ENCODE measurements at regions not wholly inside any gene's neighbourhood (a gene's known extent, or its start where the extent isn't known, plus 50 kb on each side); places are given as distances from the start of the nearest gene placed in this dataset.

DNA sequence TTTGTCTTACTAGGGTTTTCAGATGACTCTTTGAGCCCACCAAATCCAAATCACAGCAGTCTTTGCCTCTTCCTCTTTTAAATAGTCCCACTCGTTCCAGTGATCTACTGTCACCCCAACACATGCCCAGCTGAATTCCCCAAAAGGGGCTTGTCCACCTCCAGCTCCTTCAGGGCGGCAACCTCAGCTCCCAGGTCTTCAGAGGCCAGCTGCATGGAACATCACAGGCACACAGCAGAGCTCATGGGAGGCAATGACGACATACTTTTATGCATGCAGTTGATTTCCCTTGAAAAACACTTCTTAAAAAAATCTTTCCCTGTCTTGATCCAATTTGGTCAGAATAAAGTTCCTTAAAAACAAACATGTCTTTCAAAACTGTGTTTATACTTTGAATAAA, 244.3 kb upstream of the NR2F2 start:
- no peaks in the 10 kb centered on the region for H3K9me3 ChIP-seq (replicated peaks; ENCODE audit: low read length)
- H3K4me1 ChIP-seq (ENCODE audit: control insufficient read depth, insufficient read depth, low read length), result no peaks in the 10 kb centered on the region
- H3K9ac ChIP-seq (ENCODE audit: low read depth, low read length), result no peak overlapping the region
- no peaks in the 10 kb centered on the region for H3K27me3 ChIP-seq (ENCODE audit: control insufficient read depth, insufficient read depth, low read length)
- H3K36me3 ChIP-seq (ENCODE audit: insufficient read depth, low read length), result no peaks in the 10 kb centered on the region
- H3K4me2 ChIP-seq (ENCODE audit: low read length), result no peak overlapping the region
- H3K4me3 ChIP-seq (ENCODE audit: low read length), result no peak overlapping the region

DNA sequence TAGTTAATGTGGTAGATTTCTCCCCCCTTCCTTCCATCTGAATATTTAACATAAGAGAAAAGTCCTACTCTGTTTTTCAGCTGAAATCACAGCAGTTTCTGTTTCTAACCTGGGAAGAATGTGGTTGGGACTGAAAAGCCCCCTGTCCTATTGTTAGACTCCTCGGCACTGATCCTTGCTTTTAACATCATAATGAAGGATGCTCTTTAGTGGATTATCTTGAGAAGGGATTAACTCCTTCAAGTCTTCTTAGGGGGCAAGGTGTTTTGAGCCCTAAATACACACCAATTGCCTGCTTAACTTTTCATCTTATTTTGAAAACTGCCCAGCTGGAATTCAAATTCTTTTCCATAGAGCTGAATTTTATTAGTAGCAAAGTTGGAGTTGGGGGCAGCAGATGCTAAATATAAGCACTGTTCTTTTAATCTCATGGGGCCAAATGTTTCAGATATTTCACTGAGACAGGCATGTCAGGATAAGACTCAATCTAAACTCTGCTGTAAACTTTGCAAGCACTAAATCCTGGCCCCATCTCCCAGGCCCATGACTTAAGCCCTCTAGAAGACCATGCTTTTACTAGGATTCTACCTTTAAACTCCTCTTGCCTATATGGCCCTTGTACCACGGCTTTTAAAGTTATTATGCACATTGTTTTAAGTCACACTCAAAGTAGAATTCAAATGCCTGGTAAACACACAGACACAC, 243.2 kb upstream of the NR2F2 start:
- Histone ChIP-seq H3K36me3 (ENCODE audit: insufficient read depth, low read length) (no peaks in the 10 kb centered on the region), H3K4me1 (ENCODE audit: control insufficient read depth, insufficient read depth, low read length) (no peaks in the 10 kb centered on the region), H3K9ac (ENCODE audit: low read depth, low read length) (no peak overlapping the region), H3K4me2 (ENCODE audit: low read length) (no peak overlapping the region), H3K4me3 (ENCODE audit: low read length) (no peak overlapping the region), H3K9me3 (replicated peaks; ENCODE audit: low read length) (no peaks in the 10 kb centered on the region), H3K27me3 (ENCODE audit: control insufficient read depth, insufficient read depth, low read length) (no peaks in the 10 kb centered on the region)

DNA sequence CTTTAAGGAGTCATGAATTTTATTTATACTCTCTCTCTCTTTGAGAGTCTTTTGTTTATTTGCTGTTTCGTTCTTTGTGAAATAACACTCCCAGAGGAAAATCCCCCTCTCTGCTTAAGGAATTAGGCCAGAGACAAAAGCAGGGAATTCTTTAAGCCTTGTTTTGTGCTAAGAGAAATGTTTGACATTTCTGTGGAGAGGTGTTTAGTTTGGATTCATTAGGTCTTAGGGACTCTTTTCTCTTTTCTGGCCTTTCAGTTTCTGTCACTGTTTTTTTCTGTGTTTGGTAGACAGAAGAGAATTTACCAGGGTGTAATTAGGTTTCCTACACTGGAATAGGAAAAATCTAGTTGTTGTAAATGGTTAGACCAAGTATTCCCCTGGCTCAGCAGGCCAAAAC, 241.8 kb upstream of the NR2F2 start:
- Histone ChIP-seq H3K36me3 (ENCODE audit: insufficient read depth, low read length) (no peaks in the 10 kb centered on the region), H3K27me3 (ENCODE audit: control insufficient read depth, insufficient read depth, low read length) (no peaks in the 10 kb centered on the region), H3K4me2 (ENCODE audit: low read length) (no peak overlapping the region), H3K9ac (ENCODE audit: low read depth, low read length) (no peak overlapping the region), H3K4me1 (ENCODE audit: control insufficient read depth, insufficient read depth, low read length) (no peaks in the 10 kb centered on the region), H3K9me3 (replicated peaks; ENCODE audit: low read length) (no peaks in the 10 kb centered on the region), H3K4me3 (ENCODE audit: low read length) (no peak overlapping the region)

DNA sequence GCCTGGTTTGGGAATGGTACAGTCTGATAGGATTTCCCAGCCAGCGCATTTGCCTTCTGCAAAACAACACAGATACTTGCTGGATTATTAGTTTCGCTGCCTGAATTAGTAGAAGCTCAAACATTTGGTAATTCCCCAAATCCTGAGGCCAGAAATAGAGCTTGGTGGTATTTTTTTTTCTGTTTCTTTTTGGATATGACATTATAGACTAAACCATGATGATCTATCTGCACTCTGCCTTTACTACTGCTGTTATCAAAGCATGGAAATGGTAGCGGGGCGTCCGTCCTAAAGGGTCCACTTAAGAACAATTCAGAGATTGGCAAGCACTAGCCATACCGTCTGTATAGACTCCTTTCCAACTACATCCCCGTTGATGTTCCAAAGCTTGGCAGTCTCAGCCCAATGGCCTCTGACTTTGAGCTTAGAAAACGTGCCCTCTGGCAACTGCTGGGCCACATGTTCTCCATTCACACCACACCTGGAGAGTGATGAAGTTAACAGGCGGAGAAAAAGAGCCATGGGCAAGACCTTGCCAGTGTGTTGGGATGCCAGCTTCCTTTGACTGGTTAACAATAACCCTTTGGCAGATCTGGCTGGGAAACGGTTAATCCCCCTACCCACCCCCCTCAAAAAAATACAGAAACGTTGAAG, 241.0 kb upstream of the NR2F2 start:
- Histone ChIP-seq H3K27me3 (ENCODE audit: control insufficient read depth, insufficient read depth, low read length) (no peaks in the 10 kb centered on the region), H3K4me1 (ENCODE audit: control insufficient read depth, insufficient read depth, low read length) (no peaks in the 10 kb centered on the region), H3K9me3 (replicated peaks; ENCODE audit: low read length) (no peaks in the 10 kb centered on the region), H3K4me3 (ENCODE audit: low read length) (no peak overlapping the region), H3K36me3 (ENCODE audit: insufficient read depth, low read length) (no peaks in the 10 kb centered on the region), H3K9ac (ENCODE audit: low read depth, low read length) (no peak overlapping the region), H3K4me2 (ENCODE audit: low read length) (no peak overlapping the region)

DNA sequence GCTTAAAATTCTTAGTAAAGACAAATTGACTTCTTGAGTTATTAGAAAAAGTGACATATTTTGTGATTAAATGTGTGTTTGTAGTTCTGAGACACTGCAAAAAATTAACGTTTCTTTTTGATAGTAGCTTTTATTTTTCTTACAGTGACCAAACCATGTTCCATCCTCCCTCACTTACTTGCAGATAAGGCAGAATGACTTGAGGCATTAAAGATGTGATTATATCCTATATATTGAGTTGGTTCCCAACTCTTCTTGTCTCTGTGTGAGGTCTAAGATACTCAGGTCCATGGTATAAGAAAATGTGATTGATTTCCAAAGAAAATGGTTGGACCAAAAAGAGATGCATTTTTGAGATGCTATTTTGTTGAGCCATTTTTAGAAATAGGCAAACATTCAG, 238.3 kb upstream of the NR2F2 start:
- Histone ChIP-seq H3K9ac (ENCODE audit: low read depth, low read length) (no peak overlapping the region), H3K4me3 (ENCODE audit: low read length) (no peak overlapping the region), H3K4me1 (ENCODE audit: control insufficient read depth, insufficient read depth, low read length) (no peaks in the 10 kb centered on the region), H3K4me2 (ENCODE audit: low read length) (no peak overlapping the region), H3K27me3 (ENCODE audit: control insufficient read depth, insufficient read depth, low read length) (no peaks in the 10 kb centered on the region), H3K9me3 (replicated peaks; ENCODE audit: low read length) (no peaks in the 10 kb centered on the region), H3K36me3 (ENCODE audit: insufficient read depth, low read length) (no peaks in the 10 kb centered on the region)

DNA sequence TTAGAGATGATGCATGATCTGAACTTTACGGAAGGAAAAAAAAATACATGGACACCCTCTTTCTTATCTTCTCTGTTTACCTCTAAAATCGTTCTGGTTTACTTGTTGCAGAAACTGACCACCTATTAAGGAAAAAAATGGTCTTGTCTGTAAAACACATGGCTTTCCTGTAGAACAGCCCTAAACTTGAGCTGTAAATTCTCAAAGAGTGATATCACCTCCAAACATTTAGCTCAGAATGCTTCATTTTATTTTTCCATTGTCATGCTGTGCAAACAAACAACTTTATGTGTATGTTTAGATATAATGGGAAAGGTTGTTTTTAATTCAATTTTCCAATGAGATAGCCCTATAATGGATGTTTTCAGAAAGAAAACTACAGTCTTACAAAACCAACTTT, 237.4 kb upstream of the NR2F2 start:
- H3K9ac ChIP-seq (ENCODE audit: low read depth, low read length), result no peak overlapping the region
- H3K4me2 ChIP-seq (ENCODE audit: low read length), result no peak overlapping the region
- no peak overlapping the region for H3K4me3 ChIP-seq (ENCODE audit: low read length)
- H3K4me1 ChIP-seq (ENCODE audit: control insufficient read depth, insufficient read depth, low read length), result no peaks in the 10 kb centered on the region
- H3K9me3 ChIP-seq (replicated peaks; ENCODE audit: low read length), result no peaks in the 10 kb centered on the region
- H3K36me3 ChIP-seq (ENCODE audit: insufficient read depth, low read length), result no peaks in the 10 kb centered on the region
- no peaks in the 10 kb centered on the region for H3K27me3 ChIP-seq (ENCODE audit: control insufficient read depth, insufficient read depth, low read length)

DNA sequence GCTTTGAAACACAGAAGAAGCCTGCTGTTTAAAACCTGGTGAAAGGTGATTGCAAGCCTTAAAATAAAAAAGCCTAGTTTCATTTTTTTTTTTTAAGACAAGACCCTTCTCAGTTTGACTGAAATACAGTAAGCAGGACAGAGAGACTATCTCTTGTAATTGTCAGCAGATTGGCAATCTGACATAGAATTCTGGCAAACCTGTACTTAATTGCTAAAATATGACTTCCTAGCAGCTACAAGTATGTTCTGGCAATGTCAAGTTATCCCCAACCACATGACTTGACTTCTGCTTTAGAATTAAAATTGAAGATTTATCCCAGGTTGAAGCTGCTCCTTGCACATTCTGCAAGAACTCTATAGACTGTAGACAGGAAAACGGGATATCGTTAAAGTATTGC, 232.8 kb upstream of the NR2F2 start:
- no peak overlapping the region for H3K4me3 ChIP-seq (ENCODE audit: low read length)
- no peaks in the 10 kb centered on the region for H3K4me1 ChIP-seq (ENCODE audit: control insufficient read depth, insufficient read depth, low read length)
- no peak overlapping the region for H3K4me2 ChIP-seq (ENCODE audit: low read length)
- no peak overlapping the region for H3K9ac ChIP-seq (ENCODE audit: low read depth, low read length)
- no peaks in the 10 kb centered on the region for H3K9me3 ChIP-seq (replicated peaks; ENCODE audit: low read length)
- H3K27me3 ChIP-seq (ENCODE audit: control insufficient read depth, insufficient read depth, low read length), result no peaks in the 10 kb centered on the region
- H3K36me3 ChIP-seq (ENCODE audit: insufficient read depth, low read length), result no peaks in the 10 kb centered on the region

DNA sequence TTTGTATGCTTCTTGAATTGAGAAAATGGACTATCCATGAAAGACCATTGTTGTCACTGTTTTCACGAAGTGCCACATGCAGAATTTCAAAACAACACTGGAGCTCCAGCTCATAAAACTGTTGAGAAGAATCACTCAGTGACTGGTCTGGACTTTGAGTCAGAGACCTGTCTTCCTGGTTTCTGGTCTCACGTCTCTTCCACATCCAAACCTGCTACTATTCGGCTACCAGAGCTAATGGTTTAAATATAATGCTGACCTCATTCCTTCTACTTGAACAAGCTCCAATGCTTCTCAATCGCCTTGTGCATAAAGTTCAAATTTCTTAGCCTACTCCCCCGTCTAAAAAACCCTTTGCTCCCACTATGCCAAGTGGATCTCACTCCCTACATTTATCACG, 227.9 kb upstream of the NR2F2 start:
- H3K27me3 ChIP-seq (ENCODE audit: control insufficient read depth, insufficient read depth, low read length), result no peaks in the 10 kb centered on the region
- no peaks in the 10 kb centered on the region for H3K4me1 ChIP-seq (ENCODE audit: control insufficient read depth, insufficient read depth, low read length)

DNA sequence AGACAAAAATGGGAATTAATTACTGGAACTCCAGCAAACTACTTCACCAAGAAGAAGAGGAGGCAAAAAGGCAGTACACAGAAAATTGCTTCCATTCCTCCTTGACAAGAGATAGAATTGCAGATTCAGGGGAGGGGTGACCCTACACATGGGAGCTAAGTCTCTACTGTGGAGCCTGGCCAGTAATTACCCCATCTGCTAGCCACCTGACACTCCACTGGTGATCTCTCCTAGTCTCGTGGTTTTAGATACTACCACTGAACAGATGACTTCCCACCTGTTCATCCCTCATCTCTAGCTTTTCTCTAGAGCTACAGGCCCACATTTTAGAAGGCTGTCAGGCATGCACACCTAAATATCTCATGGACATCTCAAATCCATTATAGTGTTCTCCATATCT, 224.3 kb upstream of the NR2F2 start:
- Histone ChIP-seq H3K4me3 (ENCODE audit: low read length) (no peak overlapping the region), H3K36me3 (ENCODE audit: insufficient read depth, low read length) (no peaks in the 10 kb centered on the region), H3K4me2 (ENCODE audit: low read length) (no peak overlapping the region), H3K9ac (ENCODE audit: low read depth, low read length) (no peak overlapping the region), H3K9me3 (replicated peaks; ENCODE audit: low read length) (no peaks in the 10 kb centered on the region), H3K4me1 (ENCODE audit: control insufficient read depth, insufficient read depth, low read length) (no peaks in the 10 kb centered on the region), H3K27me3 (ENCODE audit: control insufficient read depth, insufficient read depth, low read length) (no peaks in the 10 kb centered on the region)

More for the DNA sequence above, 227.9 kb upstream of the NR2F2 start:
- Histone ChIP-seq H3K4me2 (ENCODE audit: low read length) (no peak overlapping the region), H3K36me3 (ENCODE audit: insufficient read depth, low read length) (no peaks in the 10 kb centered on the region), H3K9me3 (replicated peaks; ENCODE audit: low read length) (no peaks in the 10 kb centered on the region), H3K9ac (ENCODE audit: low read depth, low read length) (no peak overlapping the region), H3K4me3 (ENCODE audit: low read length) (no peak overlapping the region)

DNA sequence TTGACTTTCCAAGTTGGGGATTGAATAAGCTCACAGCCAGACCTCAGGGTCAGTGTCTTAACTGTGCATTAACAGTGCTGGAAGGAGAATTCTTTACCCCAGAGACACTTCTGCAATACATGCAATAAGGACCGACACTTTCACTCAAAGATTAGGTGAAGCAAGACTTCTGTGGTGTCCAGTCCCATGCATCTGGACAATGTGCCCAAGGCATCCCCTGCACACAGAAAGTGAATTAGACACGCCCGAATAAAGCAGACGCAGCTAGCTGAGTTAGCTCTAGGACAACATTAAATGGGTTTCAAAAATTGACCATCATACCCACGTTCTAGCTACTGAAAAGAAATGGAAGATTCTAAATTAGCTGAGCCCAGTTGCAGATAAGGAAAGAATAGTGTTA, 223.9 kb upstream of the NR2F2 start:
- Histone ChIP-seq H3K27me3 (ENCODE audit: control insufficient read depth, insufficient read depth, low read length) (no peaks in the 10 kb centered on the region), H3K36me3 (ENCODE audit: insufficient read depth, low read length) (no peaks in the 10 kb centered on the region), H3K4me3 (ENCODE audit: low read length) (no peak overlapping the region), H3K4me2 (ENCODE audit: low read length) (no peak overlapping the region), H3K4me1 (ENCODE audit: control insufficient read depth, insufficient read depth, low read length) (no peaks in the 10 kb centered on the region), H3K9ac (ENCODE audit: low read depth, low read length) (no peak overlapping the region), H3K9me3 (replicated peaks; ENCODE audit: low read length) (no peaks in the 10 kb centered on the region)

DNA sequence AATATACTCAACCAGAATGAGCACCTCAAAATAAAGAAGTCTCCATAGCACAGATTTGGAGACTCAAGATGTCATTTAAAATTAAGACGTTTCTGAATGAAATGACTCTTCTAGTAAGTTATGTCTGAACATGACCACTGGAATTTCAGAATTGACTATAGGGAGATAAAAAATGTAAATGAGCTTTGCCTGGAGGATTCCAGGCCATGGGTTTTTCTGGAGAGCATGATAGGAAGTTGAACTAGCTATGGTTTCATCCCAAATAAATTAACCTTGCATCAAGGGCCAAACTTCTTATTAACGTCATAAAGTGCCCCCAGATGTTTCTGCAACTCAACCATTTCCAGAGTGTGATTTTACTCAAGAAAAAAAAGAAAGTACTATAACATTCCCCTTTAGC, 222.6 kb upstream of the NR2F2 start:
- Histone ChIP-seq H3K4me1 (ENCODE audit: control insufficient read depth, insufficient read depth, low read length) (no peaks in the 10 kb centered on the region), H3K9me3 (replicated peaks; ENCODE audit: low read length) (no peaks in the 10 kb centered on the region), H3K36me3 (ENCODE audit: insufficient read depth, low read length) (no peaks in the 10 kb centered on the region), H3K27me3 (ENCODE audit: control insufficient read depth, insufficient read depth, low read length) (no peaks in the 10 kb centered on the region), H3K4me2 (ENCODE audit: low read length) (no peak overlapping the region), H3K4me3 (ENCODE audit: low read length) (no peak overlapping the region), H3K9ac (ENCODE audit: low read depth, low read length) (no peak overlapping the region)

DNA sequence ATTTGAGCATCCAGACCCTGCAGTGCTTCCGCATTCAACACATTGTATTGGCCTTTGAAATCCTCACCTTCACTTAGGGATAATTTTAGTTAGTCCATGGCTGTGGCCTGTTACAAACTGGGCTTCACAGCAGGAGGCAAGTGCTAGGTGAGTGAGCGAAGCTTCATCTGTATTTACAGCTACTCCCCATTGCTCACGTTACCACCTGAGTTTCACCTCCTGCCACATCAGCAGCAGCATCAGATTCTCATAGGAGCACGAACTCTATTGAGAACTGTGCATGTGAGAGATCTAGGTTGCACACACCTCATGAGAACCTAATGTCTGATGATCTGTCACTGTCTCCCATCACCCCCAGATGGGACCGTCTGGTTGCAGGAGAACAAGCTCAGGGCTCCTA, 222.1 kb upstream of the NR2F2 start:
- Histone ChIP-seq H3K36me3 (ENCODE audit: insufficient read depth, low read length) (no peaks in the 10 kb centered on the region), H3K9ac (ENCODE audit: low read depth, low read length) (no peak overlapping the region), H3K9me3 (replicated peaks; ENCODE audit: low read length) (no peaks in the 10 kb centered on the region), H3K4me1 (ENCODE audit: control insufficient read depth, insufficient read depth, low read length) (no peaks in the 10 kb centered on the region), H3K4me3 (ENCODE audit: low read length) (no peak overlapping the region), H3K27me3 (ENCODE audit: control insufficient read depth, insufficient read depth, low read length) (no peaks in the 10 kb centered on the region), H3K4me2 (ENCODE audit: low read length) (no peak overlapping the region)
